HepG2 (cell line): ENCODE measurements at regions not wholly inside any gene's neighbourhood (a gene's known extent, or its start where the extent isn't known, plus 50 kb on each side); places are given as distances from the start of the nearest gene placed in this dataset.

Source experiments
- POLR2A ChIP-seq, 2 experiments: IDR thresholded peaks; 2 replicates each; pipeline ENCODE4 v1.6.1; 2011; ENCODE audit warnings: low read depth in 2 of 2, low read length in 2 of 2, mild to moderate bottlenecking in 1 of 2, moderate library complexity in 1 of 2; ENCODE audit not compliant: insufficient read depth in 1 of 2
- POLR2AphosphoS5 ChIP-seq: IDR thresholded peaks from 2 replicates; pipeline ENCODE4 v1.6.1; 2012; ENCODE audit warnings: low read depth, low read length
- RBAK ChIP-seq: sonication (generic); formaldehyde crosslinking; IDR thresholded peaks from 2 replicates; pipeline ENCODE4 v1.5.1; 2020; ENCODE audit warnings: mild to moderate bottlenecking, missing genetic modification reagents
- RELA ChIP-seq: sonication (generic); formaldehyde crosslinking; IDR thresholded peaks from 2 replicates; pipeline ENCODE4 v1.4.0; 2020; ENCODE audit warnings: missing genetic modification reagents
- YEATS2 ChIP-seq: sonication (generic); formaldehyde crosslinking; IDR thresholded peaks from 2 replicates; pipeline ENCODE4 v1.4.0; 2020; ENCODE audit warnings: missing genetic modification reagents, borderline replicate concordance
- ZNF260 ChIP-seq: sonication (generic); formaldehyde crosslinking; IDR thresholded peaks from 2 replicates; pipeline ENCODE4 v1.4.0; 2020; ENCODE audit warnings: missing genetic modification reagents, low read depth, mild to moderate bottlenecking, borderline replicate concordance

DNA sequence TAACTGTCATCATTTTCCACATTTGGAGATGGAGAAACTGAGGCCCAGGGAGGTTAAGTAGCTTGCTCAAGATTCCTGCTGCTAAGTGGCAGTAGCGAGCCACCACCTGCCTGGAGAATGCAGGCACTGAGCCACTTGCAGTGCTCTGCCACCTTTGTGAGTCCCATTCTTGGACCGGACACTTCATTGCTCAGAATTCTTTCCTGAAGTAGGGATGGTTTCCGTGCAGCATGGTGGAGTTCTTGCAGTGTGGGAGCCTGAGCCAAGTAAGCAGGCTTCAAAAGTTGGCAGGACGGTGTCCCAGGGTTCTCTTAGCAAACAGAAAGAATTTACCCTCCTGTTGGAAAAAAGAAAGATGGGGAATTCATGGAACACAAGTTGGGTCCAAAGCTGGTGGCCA is 115.0 kb upstream of the MMADHC start:
- TF ChIP-seq POLR2AphosphoS5 (no peak), RBAK (CRISPR knock-in tag) (no peak), POLR2A (IDR thresholded peaks at IDR 0.05; ENCODE audit: insufficient read depth in 1 of 2, low read depth in 2 of 2, low read length in 2 of 2) (no peak), YEATS2 (CRISPR knock-in tag) (no peak), RELA (CRISPR knock-in tag) (no peak), ZNF260 (no peak)
